HS-5 (cell line): ENCODE measurements at regions not wholly inside any gene's neighbourhood (a gene's known extent, or its start where the extent isn't known, plus 50 kb on each side); places are given as distances from the start of the nearest gene placed in this dataset.

Experiments used
- DNase-seq: peaks from one replicate; pipeline ENCODE4 v3.0.0-alpha.2; 2012; ENCODE audit warnings: low read depth

GRCh38 chr5:112626715-112627114 lies 111.0 kb upstream of the APC start:
- DNase-seq, result no peak

- DNase-seq, result no peak
These were observed 109.3 kb upstream of the APC start for GRCh38 chr5:112628214-112628980.

GRCh38 chr5:112630246-112631009 lies 107.3 kb upstream of the APC start:
- DNase-seq, result no peak

- no peak for DNase-seq
These were observed 103.5 kb upstream of the APC start for GRCh38 chr5:112634166-112634565.

GRCh38 chr5:112634796-112635195 lies 102.9 kb upstream of the APC start:
- no peak for DNase-seq

GRCh38 chr5:112635276-112635675 lies 102.4 kb upstream of the APC start:
- DNase-seq, result no peak

GRCh38 chr5:112635771-112636731 lies 101.6 kb upstream of the APC start:
- DNase-seq, result no peak

- DNase-seq, result no peak
These were observed 100.9 kb upstream of the APC start for GRCh38 chr5:112636751-112637150.

GRCh38 chr5:112637343-112637742 lies 100.3 kb upstream of the APC start:
- DNase-seq, result no peak

GRCh38 chr5:112640546-112640945 lies 97.1 kb upstream of the APC start:
- DNase-seq, result no peak

- DNase-seq, result no peak
These were observed 96.1 kb upstream of the APC start for GRCh38 chr5:112641515-112642110.

- DNase-seq, result no peak
These were observed 94.8 kb upstream of the APC start for GRCh38 chr5:112642885-112643284.

- no peak for DNase-seq
These were observed 94.2 kb upstream of the APC start for GRCh38 chr5:112643339-112643971.

GRCh38 chr5:112646139-112646936 lies 91.3 kb upstream of the APC start:
- DNase-seq, result no peak

GRCh38 chr5:112647428-112647827 lies 90.3 kb upstream of the APC start:
- DNase-seq, result no peak

- DNase-seq, result no peak
These were observed 89.4 kb upstream of the APC start for GRCh38 chr5:112648264-112648663.

GRCh38 chr5:112649882-112650281 lies 87.8 kb upstream of the APC start:
- no peak for DNase-seq

GRCh38 chr5:112653638-112654205 lies 84.0 kb upstream of the APC start:
- DNase-seq, result no peak

- DNase-seq, result no peak
These were observed 82.2 kb upstream of the APC start for GRCh38 chr5:112655513-112655912.

- no peak for DNase-seq
These were observed 81.2 kb upstream of the APC start for GRCh38 chr5:112656451-112656850.
